K562 (cell line): ENCODE measurements at regions not wholly inside any gene's neighbourhood (a gene's known extent, or its start where the extent isn't known, plus 50 kb on each side); places are given as distances from the start of the nearest gene placed in this dataset.
A peak's percentile ranks its signal among the peaks of the same experiment; 100 is the strongest.

Experiments
- BRF1 ChIP-seq: IDR thresholded peaks from 3 replicates; pipeline ENCODE4 v1.6.1; 2011; ENCODE audit warnings: borderline replicate concordance, mild to moderate bottlenecking; ENCODE audit not compliant: insufficient read length; ENCODE audit errors: extremely low read depth
- CEBPZ ChIP-seq: fragments of 150-350 bp; IDR thresholded peaks from 2 replicates; pipeline ENCODE4 v1.6.1; 2014; ENCODE audit warnings: low read depth, mild to moderate bottlenecking, low read length, borderline replicate concordance
- HINFP ChIP-seq: fragments of 450-650 bp; conservative IDR thresholded peaks from 2 replicates; pipeline ENCODE4 v1.6.1; 2016; ENCODE audit warnings: missing genetic modification characterization, low read depth, mild to moderate bottlenecking, control low read depth, missing compliant biosample characterization
- SP2 ChIP-seq: IDR thresholded peaks from 2 replicates; pipeline ENCODE4 v1.6.1; 2011; ENCODE audit warnings: mild to moderate bottlenecking, low read depth, low read length, moderate library complexity; ENCODE audit not compliant: poor library complexity, severe bottlenecking; ENCODE audit errors: extremely low read depth
- YY1 ChIP-seq, 3 experiments: IDR thresholded peaks; 2 replicates each; pipeline ENCODE4 v1.6.1; 2011; ENCODE audit warnings: low read length in 2 of 3, mild to moderate bottlenecking in 2 of 3, moderate library complexity in 2 of 3, borderline replicate concordance in 1 of 3, control low read depth in 1 of 3, low read depth in 1 of 3; ENCODE audit not compliant: insufficient read depth in 3 of 3, insufficient replicate concordance in 2 of 3, control insufficient read depth in 1 of 3, insufficient read length in 1 of 3; ENCODE audit errors: extremely low read depth in 1 of 3
- ZNF444 ChIP-seq: fragments of 250-450 bp; sonication (Bioruptor Pico); IDR thresholded peaks from 2 replicates; pipeline ENCODE4 v1.4.0; 2020; ENCODE audit warnings: mild to moderate bottlenecking, moderate library complexity
- TF ChIP-seq, protein P1 (sequence below): fragments of 450-650 bp; IDR thresholded peaks from 2 replicates; pipeline ENCODE4 v1.6.1; 2016

GRCh38 chr13:50376895-50377575, 361.8 kb downstream of the KCNRG start (continued):
- TF ChIP-seq SP2 (no peak), BRF1 (no peak), ZNF444 (CRISPR knock-in tag) (no peak), HINFP (tag) (no peak), CEBPZ (no peak), YY1 (IDR thresholded peaks at IDR 0.05; ENCODE audit: borderline replicate concordance in 1 of 3, control insufficient read depth in 1 of 3, extremely low read depth in 1 of 3, insufficient read depth in 3 of 3, insufficient read length in 1 of 3, insufficient replicate concordance in 2 of 3, low read depth in 1 of 3, low read length in 2 of 3) (no peak)
- TF ChIP-seq, protein P1, sequence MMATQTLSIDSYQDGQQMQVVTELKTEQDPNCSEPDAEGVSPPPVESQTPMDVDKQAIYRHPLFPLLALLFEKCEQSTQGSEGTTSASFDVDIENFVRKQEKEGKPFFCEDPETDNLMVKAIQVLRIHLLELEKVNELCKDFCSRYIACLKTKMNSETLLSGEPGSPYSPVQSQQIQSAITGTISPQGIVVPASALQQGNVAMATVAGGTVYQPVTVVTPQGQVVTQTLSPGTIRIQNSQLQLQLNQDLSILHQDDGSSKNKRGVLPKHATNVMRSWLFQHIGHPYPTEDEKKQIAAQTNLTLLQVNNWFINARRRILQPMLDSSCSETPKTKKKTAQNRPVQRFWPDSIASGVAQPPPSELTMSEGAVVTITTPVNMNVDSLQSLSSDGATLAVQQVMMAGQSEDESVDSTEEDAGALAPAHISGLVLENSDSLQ, result peak; percentile 56; the same call in 1 of the 2 replicates
